ENCODE measurements at regions not wholly inside any gene's neighbourhood (a gene's known extent, or its start where the extent isn't known, plus 50 kb on each side); places are given as distances from the start of the nearest gene placed in this dataset.
A peak's percentile ranks its signal among the peaks of the same experiment; 100 is the strongest.
"Not testable (repeated sequence)": the region's sequence is repeated elsewhere in the genome, so short reads cannot be mapped to it uniquely, and the experiment has no call there.

DNA sequence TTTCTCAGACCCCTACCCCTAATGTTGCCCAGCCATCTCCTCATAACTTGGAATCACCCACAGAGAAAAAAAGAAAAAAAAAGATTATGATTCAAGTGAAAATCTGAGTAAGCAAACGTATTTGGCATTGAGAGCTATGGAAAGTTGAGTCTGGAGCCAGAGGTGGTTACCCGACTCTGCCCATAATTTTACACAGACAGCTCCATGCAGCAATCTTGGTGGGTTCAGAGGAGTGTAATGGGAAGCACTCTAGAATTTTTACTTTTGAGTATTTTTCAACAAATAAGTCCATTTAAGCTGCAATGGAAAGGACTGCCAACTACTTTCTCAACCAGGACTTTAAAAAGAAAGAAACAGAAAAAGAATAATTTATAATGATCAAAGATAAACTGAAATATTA is 62.7 kb downstream of the ZC3H11B start:
- TF ChIP-seq CTCF (IDR thresholded peaks at IDR 0.05): no peak
- Mint-ChIP-seq H3K4me1 (ENCODE audit: low read depth) (peaks cover 5% of the 10 kb centered on the region), H3K9me3 (ENCODE audit: low read depth) (no peaks in the 10 kb centered on the region), H3K27me3 (ENCODE audit: low read depth) (no peaks in the 10 kb centered on the region), H3K27ac (ENCODE audit: unreplicated experiment) (no peak overlapping the region), H3K4me3 (ENCODE audit: unreplicated experiment) (no peak overlapping the region), H3K36me3 (ENCODE audit: low read depth) (no peaks in the 10 kb centered on the region)
- no peak for DNase-seq (ENCODE audit: low spot score)

GRCh38 chr1:219549215-219549614 is 63.7 kb downstream of the ZC3H11B start:
- Mint-ChIP-seq H3K36me3 (ENCODE audit: low read depth) (no peaks in the 10 kb centered on the region), H3K27me3 (ENCODE audit: low read depth) (no peaks in the 10 kb centered on the region), H3K9me3 (ENCODE audit: low read depth) (no peaks in the 10 kb centered on the region), H3K4me3 (ENCODE audit: unreplicated experiment) (no peak overlapping the region), H3K27ac (ENCODE audit: unreplicated experiment) (no peak overlapping the region), H3K4me1 (ENCODE audit: low read depth) (no peaks in the 10 kb centered on the region)
- DNase-seq (ENCODE audit: low spot score): no peak
- TF ChIP-seq CTCF (IDR thresholded peaks at IDR 0.05): no peak

GRCh38 chr1:219548386-219548785 is 64.5 kb downstream of the ZC3H11B start:
- no peak overlapping the region for H3K27ac Mint-ChIP-seq (ENCODE audit: unreplicated experiment)
- no peaks in the 10 kb centered on the region for H3K9me3 Mint-ChIP-seq (ENCODE audit: low read depth)
- H3K4me3 Mint-ChIP-seq (ENCODE audit: unreplicated experiment): no peak overlapping the region
- H3K36me3 Mint-ChIP-seq (ENCODE audit: low read depth): no peaks in the 10 kb centered on the region
- DNase-seq (ENCODE audit: low spot score): no peak
- H3K4me1 Mint-ChIP-seq (ENCODE audit: low read depth): no peaks in the 10 kb centered on the region
- TF ChIP-seq CTCF (IDR thresholded peaks at IDR 0.05): no peak
- H3K27me3 Mint-ChIP-seq (ENCODE audit: low read depth): no peaks in the 10 kb centered on the region

DNA sequence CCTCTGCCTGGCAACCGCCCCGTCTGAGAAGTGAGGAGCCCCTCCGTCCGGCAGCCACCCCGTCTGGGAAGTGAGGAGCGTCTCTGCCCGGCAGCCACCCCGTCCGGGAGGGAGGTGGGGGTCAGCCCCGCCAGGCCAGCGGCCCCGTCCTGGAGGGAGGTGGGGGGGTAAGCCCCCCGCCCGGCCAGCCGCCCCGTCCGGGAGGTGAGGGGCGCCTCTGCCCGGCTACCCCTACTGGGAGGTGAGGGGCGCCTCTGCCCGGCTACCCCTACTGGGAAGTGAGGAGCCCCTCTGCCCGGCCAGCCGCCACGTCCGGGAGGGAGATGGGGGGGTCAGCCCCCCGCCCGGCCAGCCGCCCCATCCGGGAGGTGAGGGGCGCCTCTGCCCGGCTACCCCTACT is 67.1 kb downstream of the ZC3H11B start:
- H3K27me3 Mint-ChIP-seq (ENCODE audit: low read depth); H3K27ac Mint-ChIP-seq (ENCODE audit: unreplicated experiment); H3K36me3 Mint-ChIP-seq (ENCODE audit: low read depth); H3K4me3 Mint-ChIP-seq (ENCODE audit: unreplicated experiment); H3K4me1 Mint-ChIP-seq (ENCODE audit: low read depth); DNase-seq (ENCODE audit: low spot score); H3K9me3 Mint-ChIP-seq (ENCODE audit: low read depth): not testable (repeated sequence)

GRCh38 chr1:219544163-219544846 is 68.6 kb downstream of the ZC3H11B start:
- Mint-ChIP-seq H3K4me3 (ENCODE audit: unreplicated experiment) (no peak overlapping the region), H3K36me3 (ENCODE audit: low read depth) (no peaks in the 10 kb centered on the region), H3K27ac (ENCODE audit: unreplicated experiment) (no peak overlapping the region), H3K9me3 (ENCODE audit: low read depth) (no peaks in the 10 kb centered on the region), H3K27me3 (ENCODE audit: low read depth) (no peaks in the 10 kb centered on the region), H3K4me1 (ENCODE audit: low read depth) (no peaks in the 10 kb centered on the region)
- no peak for DNase-seq (ENCODE audit: low spot score)
- peak; percentile 68 for TF ChIP-seq CTCF (IDR thresholded peaks at IDR 0.05)

DNA sequence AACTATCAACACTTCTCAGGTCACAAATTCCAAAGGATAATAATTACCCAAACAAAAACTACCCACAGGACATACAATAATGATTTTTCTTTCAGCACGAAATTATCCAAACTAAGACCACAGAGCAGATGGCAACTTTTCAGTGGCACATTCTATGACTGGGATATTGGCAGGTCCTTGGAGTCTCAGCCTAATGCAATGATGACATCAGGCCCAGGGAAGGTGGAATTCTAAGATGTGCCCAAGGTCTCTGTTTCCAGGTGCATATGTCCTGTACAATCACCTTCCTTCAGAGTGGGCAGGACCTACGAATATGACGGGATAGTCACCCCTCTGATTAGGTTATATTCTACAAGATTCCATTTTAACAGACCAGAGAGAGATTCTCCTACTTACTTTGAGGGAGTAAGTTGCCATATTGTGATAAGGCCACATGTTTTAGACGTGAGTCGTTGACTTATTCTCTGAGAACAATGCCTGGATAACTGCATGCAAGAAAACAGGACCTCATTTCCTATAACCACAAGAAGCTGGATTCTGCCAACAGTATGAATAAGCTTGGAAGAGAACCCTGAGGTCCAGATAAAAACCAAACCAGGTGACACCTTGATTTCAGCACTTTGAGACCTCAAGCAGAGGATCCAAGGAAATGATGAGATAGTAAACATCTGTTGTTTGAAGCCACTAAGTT is 69.9 kb downstream of the ZC3H11B start:
- TF ChIP-seq CTCF (IDR thresholded peaks at IDR 0.05): no peak
- DNase-seq (ENCODE audit: low spot score): no peak
- Mint-ChIP-seq H3K27ac (ENCODE audit: unreplicated experiment) (no peak overlapping the region), H3K4me1 (ENCODE audit: low read depth) (no peaks in the 10 kb centered on the region), H3K27me3 (ENCODE audit: low read depth) (no peaks in the 10 kb centered on the region), H3K4me3 (ENCODE audit: unreplicated experiment) (no peak overlapping the region), H3K36me3 (ENCODE audit: low read depth) (no peaks in the 10 kb centered on the region), H3K9me3 (ENCODE audit: low read depth) (no peaks in the 10 kb centered on the region)
